ENCODE measurements at regions not wholly inside any gene's neighbourhood (a gene's known extent, or its start where the extent isn't known, plus 50 kb on each side); places are given as distances from the start of the nearest gene placed in this dataset.
A peak's percentile ranks its signal among the peaks of the same experiment; 100 is the strongest.

- DNase-seq (ENCODE audit: low read depth in 2 of 2), result no peak
Observed at GRCh38 chr12:127205781-127206555, 1061.0 kb upstream of the TMEM132C start.

GRCh38 chr12:127209318-127209717 lies 1057.7 kb upstream of the TMEM132C start:
- DNase-seq (ENCODE audit: low read depth in 2 of 2), result no peak

GRCh38 chr12:127214186-127214585 lies 1052.8 kb upstream of the TMEM132C start:
- DNase-seq (ENCODE audit: low read depth in 2 of 2), result peak; percentile 39 to 50

- DNase-seq (ENCODE audit: low read depth in 2 of 2), result no peak
Observed at GRCh38 chr12:127223011-127223410, 1044.0 kb upstream of the TMEM132C start.

GRCh38 chr12:127223731-127224130 lies 1043.2 kb upstream of the TMEM132C start:
- DNase-seq (ENCODE audit: low read depth in 2 of 2), result no peak

GRCh38 chr12:127230843-127231260 lies 1036.1 kb upstream of the TMEM132C start:
- DNase-seq (ENCODE audit: low read depth in 2 of 2), result peak; percentile 86 to 87

GRCh38 chr12:127231371-127231770 lies 1035.6 kb upstream of the TMEM132C start:
- DNase-seq (ENCODE audit: low read depth in 2 of 2), result no peak

GRCh38 chr12:127233016-127233415 lies 1034.0 kb upstream of the TMEM132C start:
- DNase-seq (ENCODE audit: low read depth in 2 of 2), result no peak

- no peak for DNase-seq (ENCODE audit: low read depth in 2 of 2)
Observed at GRCh38 chr12:127235761-127236160, 1031.2 kb upstream of the TMEM132C start.

- no peak for DNase-seq (ENCODE audit: low read depth in 2 of 2)
Observed at GRCh38 chr12:127236491-127236890, 1030.5 kb upstream of the TMEM132C start.

- DNase-seq (ENCODE audit: low read depth in 2 of 2), result no peak
Observed at GRCh38 chr12:127237151-127237550, 1029.8 kb upstream of the TMEM132C start.

GRCh38 chr12:127238107-127238506 lies 1028.9 kb upstream of the TMEM132C start:
- no peak for DNase-seq (ENCODE audit: low read depth in 2 of 2)

GRCh38 chr12:127239781-127240180 lies 1027.2 kb upstream of the TMEM132C start:
- DNase-seq (ENCODE audit: low read depth in 2 of 2), result no peak

- no peak for DNase-seq (ENCODE audit: low read depth in 2 of 2)
Observed at GRCh38 chr12:127240249-127240929, 1026.6 kb upstream of the TMEM132C start.

GRCh38 chr12:127241072-127241817 lies 1025.7 kb upstream of the TMEM132C start:
- DNase-seq (ENCODE audit: low read depth in 2 of 2), result no peak

GRCh38 chr12:127245009-127245408 lies 1022.0 kb upstream of the TMEM132C start:
- no peak for DNase-seq (ENCODE audit: low read depth in 2 of 2)

GRCh38 chr12:127245437-127245836 lies 1021.5 kb upstream of the TMEM132C start:
- DNase-seq (ENCODE audit: low read depth in 2 of 2), result no peak

- DNase-seq (ENCODE audit: low read depth in 2 of 2), result no peak
Observed at GRCh38 chr12:127247937-127248336, 1019.0 kb upstream of the TMEM132C start.

- no peak for DNase-seq (ENCODE audit: low read depth in 2 of 2)
Observed at GRCh38 chr12:127249428-127249827, 1017.5 kb upstream of the TMEM132C start.

- DNase-seq (ENCODE audit: low read depth in 2 of 2), result no peak
Observed at GRCh38 chr12:127253797-127254327, 1013.1 kb upstream of the TMEM132C start.

GRCh38 chr12:127254420-127254955 lies 1012.5 kb upstream of the TMEM132C start:
- no peak for DNase-seq (ENCODE audit: low read depth in 2 of 2)

GRCh38 chr12:127257366-127257935 lies 1009.5 kb upstream of the TMEM132C start:
- peak in 1 of 2 experiments; percentile 23 for DNase-seq (ENCODE audit: low read depth in 2 of 2)
